SK-N-SH treated with all-trans-retinoic acid at 6 μM for 48 hours (cell line): ENCODE measurements at regions not wholly inside any gene's neighbourhood (a gene's known extent, or its start where the extent isn't known, plus 50 kb on each side); places are given as distances from the start of the nearest gene placed in this dataset.
"Not testable (repeated sequence)": the region's sequence is repeated elsewhere in the genome, so short reads cannot be mapped to it uniquely, and the experiment has no call there.

Source experiments
- BACH2 ChIP-seq: fragments of 250-450 bp; sonication (Bioruptor Pico); IDR thresholded peaks from 2 replicates; pipeline ENCODE4 v1.9.0; 2021; ENCODE audit warnings: mild to moderate bottlenecking, borderline replicate concordance
- GLIS3 ChIP-seq: fragments of 250-450 bp; sonication (Bioruptor Pico); IDR thresholded peaks from 2 replicates; pipeline ENCODE4 v1.5.0; 2020; ENCODE audit warnings: mild to moderate bottlenecking, moderate library complexity
- OSR1 ChIP-seq: fragments of 250-450 bp; sonication (Bioruptor Pico); IDR thresholded peaks from 2 replicates; pipeline ENCODE4 v1.8.0; 2022; ENCODE audit warnings: moderate library complexity, mild to moderate bottlenecking, inconsistent platforms
- PPARA ChIP-seq: fragments of 250-450 bp; sonication (Bioruptor Pico); IDR thresholded peaks from 2 replicates; pipeline ENCODE4 v1.5.0; 2020; ENCODE audit warnings: mild to moderate bottlenecking, borderline replicate concordance
- SNAI2 ChIP-seq: fragments of 250-450 bp; sonication (Bioruptor Pico); IDR thresholded peaks from 2 replicates; pipeline ENCODE4 v1.5.0; 2020; ENCODE audit warnings: mild to moderate bottlenecking, moderate library complexity
- TOX ChIP-seq: fragments of 250-450 bp; sonication (Bioruptor Pico); IDR thresholded peaks from 2 replicates; pipeline ENCODE4 v1.8.0; 2021; ENCODE audit warnings: mild to moderate bottlenecking, moderate library complexity, borderline replicate concordance
- ZFP3 ChIP-seq: fragments of 250-450 bp; sonication (Bioruptor Pico); IDR thresholded peaks from 2 replicates; pipeline ENCODE4 v1.5.0; 2020; ENCODE audit warnings: mild to moderate bottlenecking, moderate library complexity
- ZFP30 ChIP-seq: fragments of 450-650 bp; formaldehyde crosslinking; IDR thresholded peaks from 2 replicates; pipeline ENCODE4 v1.5.0; 2022; ENCODE audit warnings: mild to moderate bottlenecking, moderate library complexity
- ZNF70 ChIP-seq: fragments of 450-650 bp; formaldehyde crosslinking; IDR thresholded peaks from 2 replicates; pipeline ENCODE4 v1.5.0; 2020; ENCODE audit warnings: mild to moderate bottlenecking, moderate library complexity
- TF ChIP-seq, protein P1 (sequence below): fragments of 250-450 bp; sonication (Bioruptor Pico); IDR thresholded peaks from 2 replicates; pipeline ENCODE4 v1.8.0; 2020; ENCODE audit warnings: mild to moderate bottlenecking, moderate library complexity, borderline replicate concordance

DNA sequence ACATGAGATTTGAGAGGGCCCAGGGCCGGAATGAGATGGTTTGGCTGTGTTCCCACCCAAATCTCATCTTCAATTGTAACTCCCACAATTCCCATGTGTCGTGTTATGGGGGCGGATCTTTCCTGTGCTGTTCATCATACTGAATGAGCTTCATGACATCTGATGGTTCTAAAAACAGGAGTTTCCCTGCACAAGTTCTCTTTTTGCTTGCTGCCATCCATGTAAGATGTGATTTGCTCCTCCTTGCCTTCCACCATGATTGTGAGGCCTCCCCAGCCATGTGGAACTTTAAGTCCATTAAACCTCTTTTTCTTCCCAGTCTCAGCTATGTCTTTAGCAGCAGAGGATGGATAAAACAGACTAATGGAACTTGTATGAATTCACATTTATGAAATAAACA lies 131.9 kb upstream of the ZC3H15 start:
- TF ChIP-seq PPARA, OSR1, ZNF70, ZFP30, GLIS3, SNAI2, ZFP3, BACH2, TOX (CRISPR knock-in tag): not testable (repeated sequence)
- TF ChIP-seq, protein P1, sequence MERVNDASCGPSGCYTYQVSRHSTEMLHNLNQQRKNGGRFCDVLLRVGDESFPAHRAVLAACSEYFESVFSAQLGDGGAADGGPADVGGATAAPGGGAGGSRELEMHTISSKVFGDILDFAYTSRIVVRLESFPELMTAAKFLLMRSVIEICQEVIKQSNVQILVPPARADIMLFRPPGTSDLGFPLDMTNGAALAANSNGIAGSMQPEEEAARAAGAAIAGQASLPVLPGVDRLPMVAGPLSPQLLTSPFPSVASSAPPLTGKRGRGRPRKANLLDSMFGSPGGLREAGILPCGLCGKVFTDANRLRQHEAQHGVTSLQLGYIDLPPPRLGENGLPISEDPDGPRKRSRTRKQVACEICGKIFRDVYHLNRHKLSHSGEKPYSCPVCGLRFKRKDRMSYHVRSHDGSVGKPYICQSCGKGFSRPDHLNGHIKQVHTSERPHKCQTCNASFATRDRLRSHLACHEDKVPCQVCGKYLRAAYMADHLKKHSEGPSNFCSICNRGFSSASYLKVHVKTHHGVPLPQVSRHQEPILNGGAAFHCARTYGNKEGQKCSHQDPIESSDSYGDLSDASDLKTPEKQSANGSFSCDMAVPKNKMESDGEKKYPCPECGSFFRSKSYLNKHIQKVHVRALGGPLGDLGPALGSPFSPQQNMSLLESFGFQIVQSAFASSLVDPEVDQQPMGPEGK: not testable (repeated sequence)
